HG02623 (cell line): ENCODE measurements at regions not wholly inside any gene's neighbourhood (a gene's known extent, or its start where the extent isn't known, plus 50 kb on each side); places are given as distances from the start of the nearest gene placed in this dataset.
"Not testable (repeated sequence)": the region's sequence is repeated elsewhere in the genome, so short reads cannot be mapped to it uniquely, and the experiment has no call there.

Source experiments
- ATAC-seq: cut with Tn5 transposase; IDR thresholded peaks from one replicate; pipeline ENCODE4 v1.9.1; 2021; ENCODE audit warnings: moderate library complexity; ENCODE audit not compliant: unreplicated experiment

GRCh38 chr5:124871303-124871702 is 124.9 kb upstream of the ZNF608 start:
- ATAC-seq = no peak

- ATAC-seq = no peak
These were observed 125.6 kb upstream of the ZNF608 start for GRCh38 chr5:124872086-124872485.

- no peak for ATAC-seq
These were observed 126.2 kb upstream of the ZNF608 start for GRCh38 chr5:124872615-124873014.

- ATAC-seq = no peak
These were observed 126.7 kb upstream of the ZNF608 start for GRCh38 chr5:124873188-124873587.

- no peak for ATAC-seq
These were observed 127.3 kb upstream of the ZNF608 start for GRCh38 chr5:124873713-124874112.

- ATAC-seq = no peak
These were observed 130.1 kb upstream of the ZNF608 start for GRCh38 chr5:124876566-124876965.

GRCh38 chr5:124876983-124877382 is 130.5 kb upstream of the ZNF608 start:
- no peak for ATAC-seq

- ATAC-seq = no peak
These were observed 131.2 kb upstream of the ZNF608 start for GRCh38 chr5:124877501-124878146.

GRCh38 chr5:124878583-124879342 is 132.3 kb upstream of the ZNF608 start:
- ATAC-seq = no peak

GRCh38 chr5:124880903-124881697 is 134.7 kb upstream of the ZNF608 start:
- ATAC-seq = no peak

GRCh38 chr5:124883681-124884080 is 137.2 kb upstream of the ZNF608 start:
- ATAC-seq = no peak

- ATAC-seq = no peak
These were observed 137.7 kb upstream of the ZNF608 start for GRCh38 chr5:124884114-124884513.

- no peak for ATAC-seq
These were observed 139.1 kb upstream of the ZNF608 start for GRCh38 chr5:124885490-124885889.

GRCh38 chr5:124887223-124887622 is 140.8 kb upstream of the ZNF608 start:
- ATAC-seq = no peak

GRCh38 chr5:124888050-124888506 is 141.6 kb upstream of the ZNF608 start:
- ATAC-seq = no peak

GRCh38 chr5:124888622-124889485 is 142.4 kb upstream of the ZNF608 start:
- ATAC-seq = no peak

- no peak for ATAC-seq
These were observed 143.0 kb upstream of the ZNF608 start for GRCh38 chr5:124889486-124889825.

GRCh38 chr5:124889850-124890249 is 143.4 kb upstream of the ZNF608 start:
- ATAC-seq = no peak

GRCh38 chr5:124890442-124890841 is 144.0 kb upstream of the ZNF608 start:
- not testable (repeated sequence) for ATAC-seq

- no peak for ATAC-seq
These were observed 144.7 kb upstream of the ZNF608 start for GRCh38 chr5:124891179-124891578.
